Kidney (tissue), 13 donors: ENCODE measurements at regions not wholly inside any gene's neighbourhood (a gene's known extent, or its start where the extent isn't known, plus 50 kb on each side); places are given as distances from the start of the nearest gene placed in this dataset.

Source experiments
- DNase-seq, 5 donors: peaks; one replicate each; pipeline ENCODE4 v3.0.0-alpha.2; 2013 to 2020
- FAIRE-seq: peaks from 2 replicates; lab custom pipeline; 2012; peaks lifted over from hg19 to GRCh38; lab: Jason Lieb, UNC
- H3K27ac ChIP-seq, 2 donors: one replicate each; pipeline ENCODE4 v1.7.0; 2013; ENCODE audit warnings: low read depth in 2 of 2, low read length in 2 of 2, inconsistent platforms in 1 of 2
- H3K27me3 ChIP-seq: one replicate; pipeline ENCODE4 v1.7.1; 2013; ENCODE audit warnings: low read length, inconsistent platforms; ENCODE audit not compliant: control insufficient read depth, insufficient read depth
- H3K36me3 ChIP-seq, 3 donors: one replicate each; pipeline versions ENCODE4 v1.7.0 to v1.7.1; 2013; ENCODE audit warnings: low read length in 3 of 3, control low read depth in 1 of 3, inconsistent platforms in 1 of 3; ENCODE audit not compliant: insufficient read depth in 3 of 3, control insufficient read depth in 2 of 3
- H3K4me1 ChIP-seq, 3 donors: one replicate each; pipeline versions ENCODE4 v1.7.0 to v1.7.1; 2013; ENCODE audit warnings: low read length in 3 of 3, inconsistent platforms in 1 of 3, low read depth in 1 of 3; ENCODE audit not compliant: control insufficient read depth in 2 of 3, insufficient read depth in 2 of 3
- H3K4me3 ChIP-seq, 3 donors: one replicate each; pipeline versions ENCODE4 v1.7.0 to v1.8.1; 2013; ENCODE audit warnings: low read length in 3 of 3, control low read depth in 1 of 3, inconsistent platforms in 1 of 3
- H3K9ac ChIP-seq, 3 donors: one replicate each; pipeline versions ENCODE4 v1.7.0 to v1.7.1; 2013; ENCODE audit warnings: low read length in 3 of 3, control low read depth in 1 of 3, inconsistent platforms in 1 of 3
- H3K9me3 ChIP-seq, 3 donors: one replicate each; pipeline versions ENCODE4 v1.7.0 to v1.7.1; 2013; ENCODE audit warnings: low read length in 3 of 3, control low read depth in 1 of 3, inconsistent platforms in 1 of 3; ENCODE audit not compliant: control insufficient read depth in 2 of 3, insufficient read depth in 1 of 3
- intact Hi-C: fragments of 100-400 bp; cut with DNase I; formaldehyde crosslinking; loops from one replicate; pipeline ENCODE4 v1.11.1; 2022
- TF ChIP-seq, protein P1 (sequence below): IDR thresholded peaks from 3 replicates; pipeline ENCODE4 v1.5.1; 2012; ENCODE audit warnings: mild to moderate bottlenecking, moderate library complexity, borderline replicate concordance; ENCODE audit not compliant: insufficient read depth; ENCODE audit errors: extremely low read depth
- donor health status: control.
- donor health status: control.
- donor health status: control.
- donor health status: control.
- donor health status: control.
- donor health status: DM: yes; HTN: yes; CAD: no.
- donor health status: Normal renal cell carcinoma (clear cell type).

DNA sequence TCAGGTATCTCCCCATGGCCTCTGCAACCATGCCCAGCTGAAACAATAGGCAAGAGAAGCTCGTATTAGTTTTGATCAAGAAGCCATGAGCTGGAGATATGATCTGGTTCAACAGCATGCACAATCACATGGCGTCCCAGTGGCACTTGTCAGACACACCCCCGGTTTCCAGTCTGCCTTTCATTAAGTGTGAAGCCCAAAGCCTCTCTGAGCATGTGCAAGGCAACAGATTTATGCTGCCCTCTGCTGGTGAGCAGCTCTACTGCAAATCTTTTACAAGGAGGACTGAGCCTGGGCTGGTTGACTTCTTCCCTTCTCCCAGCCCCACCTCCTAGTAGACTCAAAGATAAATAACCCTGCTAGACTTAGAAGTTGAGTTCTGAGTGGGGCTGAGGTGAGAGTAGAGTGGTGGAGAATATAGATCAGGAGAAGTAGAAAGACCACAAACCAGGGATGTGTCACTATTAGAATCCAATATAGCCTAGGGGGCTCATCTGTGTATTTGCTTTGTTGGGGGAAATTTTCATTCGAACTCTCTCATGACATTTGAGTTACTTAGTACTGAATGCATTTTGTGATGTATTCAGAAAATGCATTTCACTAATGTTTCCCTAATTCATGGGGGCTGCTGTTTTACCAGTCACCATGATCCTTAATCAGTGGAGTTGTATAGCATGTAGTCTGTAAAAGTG, 53.7 kb upstream of the MBIP start:
- FAIRE-seq (no peak), DNase-seq (peak; percentile 59 to 90 (median 83))
- no peaks in the 10 kb centered on the region for H3K9me3 ChIP-seq
- intact Hi-C loops = no loop called here
- no peak overlapping the region for H3K4me3 ChIP-seq
- H3K9ac ChIP-seq = no peak overlapping the region
- H3K4me1 ChIP-seq = no peaks in the 10 kb centered on the region
- no peaks in the 10 kb centered on the region for H3K36me3 ChIP-seq
- no peak overlapping the region for H3K27ac ChIP-seq
- no peaks in the 10 kb centered on the region for H3K27me3 ChIP-seq
- TF ChIP-seq, protein P1, sequence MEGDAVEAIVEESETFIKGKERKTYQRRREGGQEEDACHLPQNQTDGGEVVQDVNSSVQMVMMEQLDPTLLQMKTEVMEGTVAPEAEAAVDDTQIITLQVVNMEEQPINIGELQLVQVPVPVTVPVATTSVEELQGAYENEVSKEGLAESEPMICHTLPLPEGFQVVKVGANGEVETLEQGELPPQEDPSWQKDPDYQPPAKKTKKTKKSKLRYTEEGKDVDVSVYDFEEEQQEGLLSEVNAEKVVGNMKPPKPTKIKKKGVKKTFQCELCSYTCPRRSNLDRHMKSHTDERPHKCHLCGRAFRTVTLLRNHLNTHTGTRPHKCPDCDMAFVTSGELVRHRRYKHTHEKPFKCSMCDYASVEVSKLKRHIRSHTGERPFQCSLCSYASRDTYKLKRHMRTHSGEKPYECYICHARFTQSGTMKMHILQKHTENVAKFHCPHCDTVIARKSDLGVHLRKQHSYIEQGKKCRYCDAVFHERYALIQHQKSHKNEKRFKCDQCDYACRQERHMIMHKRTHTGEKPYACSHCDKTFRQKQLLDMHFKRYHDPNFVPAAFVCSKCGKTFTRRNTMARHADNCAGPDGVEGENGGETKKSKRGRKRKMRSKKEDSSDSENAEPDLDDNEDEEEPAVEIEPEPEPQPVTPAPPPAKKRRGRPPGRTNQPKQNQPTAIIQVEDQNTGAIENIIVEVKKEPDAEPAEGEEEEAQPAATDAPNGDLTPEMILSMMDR = peak; percentile 96
